Activated naive CD8-positive, alpha-beta T cell treated with anti-CD3 and anti-CD28 coated beads, Interleukin-2, amount 10 ng/mL, durations not matched to agents 7 days and 5 days (primary cell): ENCODE measurements at regions not wholly inside any gene's neighbourhood (a gene's known extent, or its start where the extent isn't known, plus 50 kb on each side); places are given as distances from the start of the nearest gene placed in this dataset.

Experiments
- ATAC-seq: fragments of 150-1000 bp; cut with Tn5 transposase; one replicate; pipeline ENCODE4 v1.10.0; 2021; ENCODE audit warnings: low read depth, moderate library complexity
- POLR2A ChIA-PET: fragments of 350-600 bp; sonication (Branson Sonifier 250); formaldehyde crosslinking; loops from one replicate; lab custom pipeline; 2021; ENCODE audit warnings: antibody characterized with exemption; lab: Charles Lee
- DNase-seq: peaks from one replicate; pipeline ENCODE4 v3.0.0; 2021
- H3K27ac Mint-ChIP-seq: one replicate; pipeline ENCODE4 v1.8.0; 2022; ENCODE audit warnings: mild to moderate bottlenecking, mixed read lengths
- H3K27me3 Mint-ChIP-seq: one replicate; pipeline ENCODE4 v1.8.0; 2022; ENCODE audit warnings: mild to moderate bottlenecking, moderate library complexity, mixed read lengths
- H3K36me3 Mint-ChIP-seq: one replicate; pipeline ENCODE4 v1.8.0; 2021; ENCODE audit warnings: mild to moderate bottlenecking, mixed read lengths
- H3K4me1 Mint-ChIP-seq: one replicate; pipeline ENCODE4 v1.8.0; 2021; ENCODE audit warnings: mixed read lengths
- H3K4me3 Mint-ChIP-seq: one replicate; pipeline ENCODE4 v1.8.0; 2022; ENCODE audit warnings: mild to moderate bottlenecking, moderate library complexity, mixed read lengths
- H3K9me3 Mint-ChIP-seq: one replicate; pipeline ENCODE4 v1.8.0; 2021; ENCODE audit warnings: mixed read lengths

DNA sequence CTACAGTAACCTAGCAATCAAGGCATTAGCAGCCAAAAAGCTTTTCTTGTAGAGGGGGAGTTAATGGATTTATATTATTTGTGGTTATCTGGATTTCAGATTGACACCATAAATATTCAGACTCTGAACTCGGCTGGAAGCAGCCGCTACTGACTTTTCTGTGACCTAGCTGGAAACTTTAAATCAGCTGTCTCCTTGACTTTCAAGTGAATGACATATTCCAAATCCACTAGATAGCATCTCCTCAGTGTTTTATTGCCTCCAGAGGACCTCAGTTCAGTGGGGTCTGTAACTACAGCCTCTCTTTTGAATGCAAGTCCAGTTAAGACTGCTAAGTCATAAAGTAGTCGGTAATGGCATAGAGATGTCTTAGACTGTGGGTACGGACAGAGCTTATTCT is 448.5 kb downstream of the NUF2 start:
- Mint-ChIP-seq H3K4me3 (no peak overlapping the region), H3K9me3 (peaks cover 7% of the 10 kb centered on the region), H3K4me1 (no peaks in the 10 kb centered on the region), H3K27me3 (no peaks in the 10 kb centered on the region), H3K27ac (no peak overlapping the region), H3K36me3 (no peaks in the 10 kb centered on the region)
- POLR2A ChIA-PET = no interaction called here
- DNase-seq (no peak), ATAC-seq (no peak)

DNA sequence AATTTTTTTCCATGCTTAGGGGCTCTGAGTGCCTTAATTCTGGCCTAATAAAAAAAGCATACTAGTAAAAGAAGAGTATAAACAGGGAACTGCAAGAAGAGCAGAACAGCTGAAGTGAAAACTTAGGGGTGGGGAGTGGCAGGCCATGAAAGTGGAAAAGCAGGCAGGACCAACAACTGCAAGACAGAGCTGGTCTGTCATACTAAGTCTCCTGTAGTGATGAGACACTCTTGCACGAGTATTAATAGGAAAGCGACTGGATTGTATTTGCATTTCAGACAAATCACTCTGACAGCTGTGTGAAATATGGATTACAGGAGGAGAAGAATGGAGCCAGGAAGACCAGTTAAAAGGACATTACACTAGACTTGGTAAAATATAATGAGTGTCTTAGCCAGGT is 449.9 kb downstream of the NUF2 start:
- Mint-ChIP-seq H3K9me3 (no peaks in the 10 kb centered on the region), H3K4me3 (no peak overlapping the region), H3K27ac (no peak overlapping the region), H3K27me3 (no peaks in the 10 kb centered on the region), H3K36me3 (no peaks in the 10 kb centered on the region), H3K4me1 (no peaks in the 10 kb centered on the region)
- no peak for ATAC-seq
- POLR2A ChIA-PET = no interaction called here
- no peak for DNase-seq

DNA sequence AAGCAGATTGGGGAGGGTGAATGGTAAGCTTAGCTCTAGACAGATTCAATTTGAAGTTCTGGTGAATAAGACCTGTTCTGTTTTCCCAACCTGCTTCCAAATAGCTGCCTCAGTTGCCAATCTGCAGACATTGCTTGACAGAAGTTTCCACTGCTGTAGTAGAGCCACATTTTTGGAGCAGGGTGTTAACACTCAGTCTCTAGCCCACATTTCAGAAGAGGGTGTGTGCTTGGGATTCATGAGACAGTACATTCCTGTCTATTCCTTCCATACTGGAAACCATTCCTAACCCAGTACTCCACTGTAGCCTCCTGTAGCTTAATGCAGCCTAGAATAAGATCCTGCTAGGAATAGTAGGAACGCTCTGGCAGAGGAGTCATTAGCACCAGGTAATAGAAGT is 450.5 kb downstream of the NUF2 start:
- no peak overlapping the region for H3K4me3 Mint-ChIP-seq
- ATAC-seq (no peak), DNase-seq (no peak)
- no peaks in the 10 kb centered on the region for H3K36me3 Mint-ChIP-seq
- no peaks in the 10 kb centered on the region for H3K4me1 Mint-ChIP-seq
- POLR2A ChIA-PET = no interaction called here
- no peaks in the 10 kb centered on the region for H3K9me3 Mint-ChIP-seq
- H3K27me3 Mint-ChIP-seq = no peaks in the 10 kb centered on the region
- no peak overlapping the region for H3K27ac Mint-ChIP-seq

DNA sequence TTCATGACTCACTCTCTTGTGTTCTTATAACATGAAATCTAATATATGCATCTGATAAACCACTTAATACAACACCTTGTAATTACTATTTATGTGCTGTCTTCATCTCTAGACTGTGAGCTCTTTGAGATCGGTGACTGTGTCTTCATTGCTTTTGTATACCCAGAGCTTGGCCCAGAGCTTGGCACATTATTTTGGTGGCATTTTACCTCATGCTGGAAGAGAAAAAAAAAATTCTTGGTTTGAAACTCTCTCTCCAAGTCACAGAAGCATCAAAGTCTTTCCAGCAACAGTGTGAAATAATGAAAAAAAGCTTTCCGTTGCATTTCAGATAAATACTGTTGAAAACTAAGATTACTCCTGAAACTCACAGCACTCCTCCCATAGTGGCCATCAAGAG is 451.6 kb downstream of the NUF2 start:
- Mint-ChIP-seq H3K9me3 (peaks cover 1% of the 10 kb centered on the region), H3K4me1 (no peaks in the 10 kb centered on the region), H3K4me3 (no peak overlapping the region), H3K27ac (no peak overlapping the region), H3K27me3 (no peaks in the 10 kb centered on the region), H3K36me3 (no peaks in the 10 kb centered on the region)
- DNase-seq (no peak), ATAC-seq (no peak)
- POLR2A ChIA-PET = no interaction called here

DNA sequence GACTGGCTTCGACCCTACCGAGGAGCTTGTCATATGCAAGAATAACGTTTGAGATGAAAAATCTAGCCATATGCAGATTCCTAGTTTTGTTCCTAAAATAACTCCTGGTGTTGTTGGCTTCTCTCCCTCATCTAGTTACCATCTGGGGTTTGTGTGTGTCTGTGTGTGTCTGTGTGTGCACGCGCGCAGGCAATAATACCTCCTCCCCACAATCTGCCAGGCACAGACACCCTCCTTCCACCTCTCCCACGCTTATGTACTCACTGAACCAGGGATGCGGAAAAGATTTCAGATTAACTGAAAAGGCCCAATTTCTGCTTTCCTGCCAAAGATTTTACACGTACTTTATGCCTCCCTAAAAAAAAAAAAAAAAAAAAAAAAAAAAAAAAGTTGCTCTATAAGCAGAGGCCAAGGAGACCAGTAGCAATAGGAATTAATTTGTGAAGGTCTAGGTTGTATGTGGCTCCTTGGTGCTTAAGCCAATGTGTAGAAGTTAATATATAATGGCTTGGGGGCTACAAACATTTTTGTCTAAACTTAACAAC is 452.7 kb downstream of the NUF2 start:
- Mint-ChIP-seq H3K27ac (no peak overlapping the region), H3K9me3 (peaks cover 1% of the 10 kb centered on the region), H3K4me1 (no peaks in the 10 kb centered on the region), H3K4me3 (no peak overlapping the region), H3K36me3 (no peaks in the 10 kb centered on the region), H3K27me3 (no peaks in the 10 kb centered on the region)
- no peak for DNase-seq
- POLR2A ChIA-PET = no interaction called here
- ATAC-seq = no peak

DNA sequence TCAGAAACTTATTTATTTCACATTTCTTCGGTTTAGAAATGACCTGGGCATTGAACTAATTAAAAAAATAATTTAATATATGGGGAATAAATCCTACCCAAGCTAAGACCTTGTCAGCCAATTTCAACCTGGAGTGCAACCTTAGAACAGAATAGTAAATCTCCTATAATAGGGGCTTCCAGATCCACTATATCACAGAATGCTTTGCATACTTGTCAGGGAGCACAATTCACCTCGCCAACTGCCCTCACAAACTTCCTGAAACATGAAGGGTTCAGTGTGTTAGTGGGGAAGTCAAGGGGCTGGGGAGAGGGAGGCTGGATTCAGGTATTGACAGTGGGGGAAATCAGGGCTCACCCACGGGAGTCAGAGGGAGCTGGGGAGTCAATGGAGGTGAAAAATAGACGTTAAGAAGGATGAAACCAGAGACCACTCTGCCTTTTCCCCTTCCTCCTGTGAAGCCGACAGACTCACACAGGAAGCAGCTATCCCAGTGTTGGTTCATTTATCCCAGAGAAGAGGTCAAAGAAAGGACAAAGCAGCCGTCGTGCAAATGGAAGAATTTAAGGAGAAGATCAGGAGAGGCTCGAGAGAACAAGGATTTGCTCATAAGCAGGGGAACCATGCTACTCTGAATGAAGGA is 453.3 kb downstream of the NUF2 start:
- POLR2A ChIA-PET = no interaction called here
- H3K4me1 Mint-ChIP-seq = no peaks in the 10 kb centered on the region
- H3K4me3 Mint-ChIP-seq = no peak overlapping the region
- H3K9me3 Mint-ChIP-seq = peaks cover 1% of the 10 kb centered on the region
- H3K36me3 Mint-ChIP-seq = no peaks in the 10 kb centered on the region
- H3K27ac Mint-ChIP-seq = no peak overlapping the region
- DNase-seq (no peak), ATAC-seq (no peak)
- H3K27me3 Mint-ChIP-seq = no peaks in the 10 kb centered on the region

DNA sequence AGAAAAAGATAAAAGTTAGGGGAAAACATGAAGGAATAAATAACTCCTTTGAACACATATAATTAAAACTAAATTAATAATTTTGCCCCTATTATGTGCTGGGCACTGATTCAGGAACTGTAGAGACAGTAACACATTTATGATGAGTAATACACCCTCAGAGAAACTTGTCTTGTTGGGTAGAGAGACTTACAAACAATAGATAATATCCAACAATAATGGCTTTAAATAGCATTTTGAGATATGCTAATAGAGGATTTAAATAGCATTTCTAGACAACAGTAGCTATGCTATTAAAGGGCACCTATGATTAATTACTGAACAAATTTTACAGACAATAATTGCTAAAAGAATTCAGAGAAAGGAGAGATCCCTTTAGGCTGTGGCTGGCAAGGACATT is 455.5 kb downstream of the NUF2 start:
- Mint-ChIP-seq H3K4me1 (no peaks in the 10 kb centered on the region), H3K27me3 (no peaks in the 10 kb centered on the region), H3K27ac (no peak overlapping the region), H3K9me3 (peaks cover 1% of the 10 kb centered on the region), H3K36me3 (no peaks in the 10 kb centered on the region), H3K4me3 (no peak overlapping the region)
- POLR2A ChIA-PET = no interaction called here
- no peak for ATAC-seq
- no peak for DNase-seq

DNA sequence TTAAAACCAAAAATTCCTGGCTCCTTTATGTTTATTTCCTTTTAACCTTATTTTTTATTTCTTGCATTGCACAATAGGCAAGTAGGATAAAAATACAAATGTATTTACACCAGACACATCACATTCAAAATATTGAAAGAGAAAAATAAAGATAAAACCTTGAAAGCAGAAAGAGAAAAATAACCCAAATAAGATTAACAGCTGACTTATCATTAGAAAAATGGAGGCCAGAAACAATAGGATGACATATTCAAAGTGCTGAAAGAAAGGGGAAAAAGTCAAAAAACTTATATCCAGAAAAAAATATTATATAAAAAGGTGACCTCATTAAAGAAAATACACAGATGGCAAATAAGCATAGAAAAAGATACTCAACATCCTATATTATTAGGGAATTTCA is 459.4 kb downstream of the NUF2 start:
- POLR2A ChIA-PET = no interaction called here
- Mint-ChIP-seq H3K36me3 (no peaks in the 10 kb centered on the region), H3K4me1 (no peaks in the 10 kb centered on the region), H3K27ac (no peak overlapping the region), H3K4me3 (no peak overlapping the region), H3K27me3 (no peaks in the 10 kb centered on the region), H3K9me3 (peaks cover 1% of the 10 kb centered on the region)
- ATAC-seq (no peak), DNase-seq (no peak)

DNA sequence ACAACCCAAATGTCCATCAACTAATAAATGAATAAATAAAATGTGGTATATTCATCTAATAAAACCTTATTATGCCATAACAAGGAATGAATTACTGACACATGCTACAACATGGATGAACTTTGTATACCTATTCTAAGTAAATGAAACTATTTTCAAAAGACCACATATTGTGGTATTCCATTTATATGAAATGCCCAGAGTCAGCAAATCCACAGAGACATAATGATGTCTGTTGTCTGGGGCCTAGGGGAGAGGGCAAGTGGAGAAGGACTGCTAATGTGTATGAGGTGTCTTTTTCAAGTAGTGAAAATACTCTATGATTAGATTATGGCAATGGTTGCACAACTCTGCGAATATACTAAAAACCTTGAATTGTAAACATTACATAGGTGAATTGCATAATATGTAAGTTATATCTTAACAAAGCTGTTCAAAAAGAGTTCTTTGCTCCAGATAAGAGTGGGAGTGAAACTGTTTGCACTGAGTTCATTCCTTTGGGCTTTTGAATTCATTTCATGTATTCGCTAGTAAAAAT is 464.2 kb downstream of the NUF2 start:
- POLR2A ChIA-PET = no interaction called here
- DNase-seq (no peak), ATAC-seq (no peak)
- H3K4me1 Mint-ChIP-seq = no peaks in the 10 kb centered on the region
- no peaks in the 10 kb centered on the region for H3K9me3 Mint-ChIP-seq
- H3K36me3 Mint-ChIP-seq = no peaks in the 10 kb centered on the region
- no peak overlapping the region for H3K27ac Mint-ChIP-seq
- no peak overlapping the region for H3K4me3 Mint-ChIP-seq
- no peaks in the 10 kb centered on the region for H3K27me3 Mint-ChIP-seq

DNA sequence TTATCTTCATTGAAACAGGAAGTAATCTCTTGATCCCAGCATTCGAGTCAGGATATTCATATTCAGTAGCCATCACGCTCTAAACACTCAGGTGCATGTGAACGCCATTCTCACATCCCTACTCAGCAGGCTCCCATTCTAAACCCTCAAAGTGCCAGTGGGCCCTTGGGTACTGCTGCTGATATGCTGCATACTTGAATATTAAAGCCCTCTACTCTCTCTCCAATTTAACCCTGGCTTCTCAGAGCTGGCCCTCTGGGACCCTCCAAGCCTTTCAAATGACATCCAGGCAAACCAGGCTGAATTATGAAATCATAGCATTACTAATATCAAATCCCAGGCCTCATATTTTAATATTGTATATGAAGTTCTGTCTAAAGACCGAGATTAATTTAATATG is 468.2 kb downstream of the NUF2 start:
- POLR2A ChIA-PET = no interaction called here
- Mint-ChIP-seq H3K4me1 (no peaks in the 10 kb centered on the region), H3K9me3 (no peaks in the 10 kb centered on the region), H3K27ac (no peak overlapping the region), H3K4me3 (no peak overlapping the region), H3K27me3 (no peaks in the 10 kb centered on the region), H3K36me3 (no peaks in the 10 kb centered on the region)
- no peak for DNase-seq
- ATAC-seq = no peak

DNA sequence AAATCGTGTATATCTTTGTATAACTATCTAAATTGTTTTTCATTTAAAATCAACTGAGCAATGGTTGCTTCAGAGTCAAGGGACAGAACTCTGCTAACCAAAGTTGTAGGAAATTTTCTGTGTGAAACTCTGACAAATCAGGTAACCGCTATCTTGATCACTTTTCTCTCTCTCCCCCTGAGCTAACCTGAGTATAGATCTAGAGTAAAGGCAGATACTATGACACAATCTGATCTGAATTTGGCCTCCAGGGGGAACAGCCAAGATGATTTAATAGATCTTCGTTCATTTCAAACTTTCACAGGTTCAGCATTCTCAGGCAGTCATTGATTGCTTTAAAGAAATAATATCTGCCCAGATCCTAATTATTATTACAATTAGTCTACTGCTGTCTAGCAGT is 472.8 kb downstream of the NUF2 start:
- H3K4me3 Mint-ChIP-seq = no peak overlapping the region
- no peak overlapping the region for H3K27ac Mint-ChIP-seq
- H3K27me3 Mint-ChIP-seq = no peaks in the 10 kb centered on the region
- no peaks in the 10 kb centered on the region for H3K4me1 Mint-ChIP-seq
- peaks cover 1% of the 10 kb centered on the region for H3K9me3 Mint-ChIP-seq
- no peaks in the 10 kb centered on the region for H3K36me3 Mint-ChIP-seq
- ATAC-seq = no peak
- DNase-seq = no peak
- POLR2A ChIA-PET = no interaction called here

DNA sequence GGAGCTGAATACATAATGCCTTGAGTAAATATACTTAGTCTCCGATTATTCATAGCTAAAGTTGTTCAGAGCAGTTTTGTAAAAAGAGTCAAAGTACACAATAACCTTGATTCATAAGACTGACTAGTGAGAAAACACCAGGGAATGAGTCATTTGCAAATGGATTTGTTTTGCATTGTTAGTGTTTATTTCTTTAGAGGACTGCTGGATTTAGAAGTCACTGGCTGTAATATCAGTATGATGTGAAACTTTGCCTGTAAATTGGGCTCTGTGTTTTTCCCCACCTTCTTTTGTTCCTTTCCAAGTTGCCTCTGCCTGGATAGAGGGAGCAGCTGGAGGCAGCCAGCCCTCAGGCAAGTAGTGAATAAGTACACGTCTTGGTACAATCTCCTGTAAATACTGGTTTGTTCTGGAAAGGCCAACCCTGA is 474.7 kb downstream of the NUF2 start:
- Mint-ChIP-seq H3K36me3 (no peaks in the 10 kb centered on the region), H3K27me3 (no peaks in the 10 kb centered on the region), H3K4me3 (no peak overlapping the region)

DNA sequence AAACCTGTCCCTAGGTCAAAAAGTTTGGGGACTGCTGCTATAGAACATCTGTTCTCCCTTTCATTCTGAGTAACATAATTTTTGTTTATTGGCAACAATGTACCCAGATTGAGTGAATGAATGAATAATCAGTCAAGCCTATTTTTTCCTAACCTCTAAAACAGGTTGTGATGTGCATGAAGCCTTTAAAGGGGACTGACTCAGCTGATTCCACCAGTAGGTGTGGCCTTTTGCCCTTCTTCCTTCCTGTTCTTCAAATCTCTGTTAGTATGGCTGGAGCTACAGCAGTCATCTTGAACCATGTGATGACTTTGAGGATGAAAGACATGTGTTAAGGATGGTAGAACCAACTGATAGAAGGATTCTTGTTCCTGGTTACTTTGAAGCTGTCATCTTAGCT is 476.1 kb downstream of the NUF2 start:
- Mint-ChIP-seq H3K27ac (no peak overlapping the region), H3K9me3 (peaks cover 3% of the 10 kb centered on the region), H3K36me3 (no peaks in the 10 kb centered on the region), H3K4me1 (no peaks in the 10 kb centered on the region), H3K4me3 (no peak overlapping the region), H3K27me3 (no peaks in the 10 kb centered on the region)
- ATAC-seq (no peak), DNase-seq (no peak)
- POLR2A ChIA-PET = no interaction called here

More for the DNA sequence above, 474.7 kb downstream of the NUF2 start:
- Mint-ChIP-seq H3K4me1 (no peaks in the 10 kb centered on the region), H3K9me3 (peaks cover 1% of the 10 kb centered on the region), H3K27ac (no peak overlapping the region)
- no peak for ATAC-seq
- POLR2A ChIA-PET = no interaction called here
- DNase-seq = no peak

DNA sequence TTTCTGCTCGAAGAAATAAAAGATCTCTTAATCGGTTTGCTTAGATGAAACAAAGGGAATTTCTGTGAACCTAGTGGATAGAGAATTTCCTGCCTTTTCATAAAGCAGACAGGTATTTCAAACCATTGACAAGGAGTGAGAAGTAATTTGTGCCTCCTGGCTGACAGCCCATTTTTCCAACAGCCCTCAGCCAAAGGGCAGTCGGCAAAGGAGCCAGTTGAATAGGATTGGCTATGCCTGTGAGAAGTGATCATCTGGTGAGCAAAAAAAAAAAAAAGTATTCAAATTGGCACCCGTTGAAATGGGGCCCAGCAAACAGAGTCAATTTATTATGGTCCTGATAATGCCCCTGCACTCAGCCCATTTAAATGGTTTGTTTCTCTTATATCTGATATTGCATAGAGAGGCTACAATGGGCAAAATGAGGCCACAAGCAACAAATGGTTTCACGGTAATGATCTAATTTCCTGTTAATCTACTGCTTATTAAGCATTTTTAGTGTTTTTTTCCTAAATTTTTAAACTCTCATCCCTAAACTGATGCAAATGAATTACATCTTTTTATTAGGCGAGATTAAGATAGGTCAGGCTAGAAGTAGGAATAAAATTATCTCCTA is 477.5 kb downstream of the NUF2 start:
- Mint-ChIP-seq H3K9me3 (peaks cover 3% of the 10 kb centered on the region), H3K27me3 (no peaks in the 10 kb centered on the region), H3K4me1 (no peaks in the 10 kb centered on the region), H3K36me3 (no peaks in the 10 kb centered on the region), H3K4me3 (no peak overlapping the region), H3K27ac (no peak overlapping the region)
- ATAC-seq = no peak
- POLR2A ChIA-PET = no interaction called here
- DNase-seq = no peak
